ENCODE measurements at regions not wholly inside any gene's neighbourhood (a gene's known extent, or its start where the extent isn't known, plus 50 kb on each side); places are given as distances from the start of the nearest gene placed in this dataset.

GRCh38 chr14:53613404-53614253 is 343.0 kb downstream of the BMP4 start:
- Histone ChIP-seq H3K4me2 (ENCODE audit: control insufficient read depth, extremely low read depth, insufficient read depth, low read depth, low read length) (no peak overlapping the region), H3K4me3 (ENCODE audit: control insufficient read depth in 2 of 3, extremely low read depth in 1 of 3, insufficient read depth in 2 of 3, low read depth in 1 of 3, low read length in 3 of 3) (no peak overlapping the region)
- FAIRE-seq = no peak

GRCh38 chr14:53610947-53611346 is 345.7 kb downstream of the BMP4 start:
- H3K9me1 ChIP-seq (ENCODE audit: control insufficient read depth, extremely low read depth, insufficient read depth, low read length) = no peaks in the 10 kb centered on the region
- H3K4me2 ChIP-seq (ENCODE audit: control insufficient read depth, extremely low read depth, insufficient read depth, low read depth, low read length) = no peak overlapping the region
- peaks cover 5% of the 10 kb centered on the region for H3K4me1 ChIP-seq (ENCODE audit: control insufficient read depth, extremely low read depth, insufficient read depth, low read length)
- H3K79me2 ChIP-seq (ENCODE audit: control insufficient read depth, insufficient read depth, low read length) = no peaks in the 10 kb centered on the region
- H2AFZ ChIP-seq (ENCODE audit: control insufficient read depth, low read length) = no peak overlapping the region
- no peak overlapping the region for H3K27ac ChIP-seq (ENCODE audit: control insufficient read depth, insufficient read depth, low read length)
- no peak overlapping the region for H3K4me3 ChIP-seq (ENCODE audit: control insufficient read depth in 2 of 3, extremely low read depth in 1 of 3, insufficient read depth in 2 of 3, low read depth in 1 of 3, low read length in 3 of 3)
- FAIRE-seq = no peak
- no peaks in the 10 kb centered on the region for H4K20me1 ChIP-seq (ENCODE audit: control insufficient read depth, extremely low read depth, insufficient read depth, low read length)
- H3K27me3 ChIP-seq (ENCODE audit: control insufficient read depth, extremely low read depth, insufficient read depth, low read length) = no peaks in the 10 kb centered on the region
- no peaks in the 10 kb centered on the region for H3K36me3 ChIP-seq (ENCODE audit: control insufficient read depth in 2 of 2, extremely low read depth in 1 of 2, insufficient read depth in 2 of 2, low read length in 2 of 2)
- no peak overlapping the region for H3K9ac ChIP-seq (ENCODE audit: control insufficient read depth, extremely low read depth, insufficient read depth, low read length)
- TF ChIP-seq CTCF (optimal IDR thresholded peaks at IDR 0.05 in 1 of 3, IDR thresholded peaks at IDR 0.05 in 1 of 3, conservative IDR thresholded peaks at IDR 0.05 in 1 of 3; ENCODE audit: extremely low read depth in 1 of 3, insufficient read depth in 2 of 3, low read length in 3 of 3) (no peak), EZH2 (IDR thresholded peaks at IDR 0.05; ENCODE audit: low read length) (no peak)
- DNase-seq (ENCODE audit: low read depth, low spot score) = no peak
- dilution Hi-C loops (cut with MboI; ENCODE audit: extremely low pct_ligation_motif_present, low sequenced_read_pairs) = no loop called here
- no peaks in the 10 kb centered on the region for H3K9me3 ChIP-seq (ENCODE audit: control insufficient read depth, low read depth, low read length)

More at GRCh38 chr14:53613404-53614253, 343.0 kb downstream of the BMP4 start:
- dilution Hi-C loops (cut with MboI; ENCODE audit: extremely low pct_ligation_motif_present, low sequenced_read_pairs) = no loop called here
- no peak for DNase-seq (ENCODE audit: low read depth, low spot score)
- Histone ChIP-seq H3K9me3 (ENCODE audit: control insufficient read depth, low read depth, low read length) (no peaks in the 10 kb centered on the region), H3K36me3 (ENCODE audit: control insufficient read depth in 2 of 2, extremely low read depth in 1 of 2, insufficient read depth in 2 of 2, low read length in 2 of 2) (no peaks in the 10 kb centered on the region), H3K9ac (ENCODE audit: control insufficient read depth, extremely low read depth, insufficient read depth, low read length) (no peak overlapping the region), H3K27ac (ENCODE audit: control insufficient read depth, insufficient read depth, low read length) (no peak overlapping the region), H3K79me2 (ENCODE audit: control insufficient read depth, insufficient read depth, low read length) (no peaks in the 10 kb centered on the region), H3K9me1 (ENCODE audit: control insufficient read depth, extremely low read depth, insufficient read depth, low read length) (no peaks in the 10 kb centered on the region), H2AFZ (ENCODE audit: control insufficient read depth, low read length) (no peak overlapping the region), H3K4me1 (ENCODE audit: control insufficient read depth, extremely low read depth, insufficient read depth, low read length) (peaks cover 3% of the 10 kb centered on the region), H3K27me3 (ENCODE audit: control insufficient read depth, extremely low read depth, insufficient read depth, low read length) (no peaks in the 10 kb centered on the region), H4K20me1 (ENCODE audit: control insufficient read depth, extremely low read depth, insufficient read depth, low read length) (no peaks in the 10 kb centered on the region)
- TF ChIP-seq CTCF (optimal IDR thresholded peaks at IDR 0.05 in 1 of 3, IDR thresholded peaks at IDR 0.05 in 1 of 3, conservative IDR thresholded peaks at IDR 0.05 in 1 of 3; ENCODE audit: extremely low read depth in 1 of 3, insufficient read depth in 2 of 3, low read length in 3 of 3) (no peak), EZH2 (IDR thresholded peaks at IDR 0.05; ENCODE audit: low read length) (no peak)

Data from keratinocyte (primary cell).